ENCODE measurements at regions not wholly inside any gene's neighbourhood (a gene's known extent, or its start where the extent isn't known, plus 50 kb on each side); places are given as distances from the start of the nearest gene placed in this dataset.
"Not testable (repeated sequence)": the region's sequence is repeated elsewhere in the genome, so short reads cannot be mapped to it uniquely, and the experiment has no call there.

DNA sequence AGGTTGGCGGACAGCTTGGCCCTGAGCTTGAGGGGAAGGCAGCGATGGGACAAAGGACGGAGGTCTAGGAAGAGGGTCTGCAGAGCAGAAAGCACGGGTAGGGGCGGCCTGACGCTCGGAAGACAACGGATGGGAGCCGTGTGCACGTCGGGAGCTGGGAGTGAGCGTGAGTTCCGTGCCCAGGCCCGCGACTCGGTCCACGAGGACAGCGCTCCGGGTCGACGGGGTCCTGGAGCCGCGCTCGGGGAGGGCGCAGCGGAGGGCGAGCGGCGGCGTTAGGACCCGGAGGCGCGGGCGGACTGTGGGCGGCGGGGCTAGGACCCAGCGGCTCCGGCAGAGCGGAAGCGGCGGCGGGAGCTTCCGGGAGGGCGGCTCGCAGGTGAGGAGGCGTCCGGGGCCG lies 149.3 kb downstream of the OR4F15 start:
- not testable (repeated sequence) for TF ChIP-seq CTCF (conservative IDR thresholded peaks at IDR 0.05; ENCODE audit: low read depth, low read length); EZH2 (IDR thresholded peaks at IDR 0.05; ENCODE audit: borderline replicate concordance, low read depth, low read length, poor library complexity, severe bottlenecking)

Measured in A673 (cell line).